ENCODE measurements at regions not wholly inside any gene's neighbourhood (a gene's known extent, or its start where the extent isn't known, plus 50 kb on each side); places are given as distances from the start of the nearest gene placed in this dataset.

DNA sequence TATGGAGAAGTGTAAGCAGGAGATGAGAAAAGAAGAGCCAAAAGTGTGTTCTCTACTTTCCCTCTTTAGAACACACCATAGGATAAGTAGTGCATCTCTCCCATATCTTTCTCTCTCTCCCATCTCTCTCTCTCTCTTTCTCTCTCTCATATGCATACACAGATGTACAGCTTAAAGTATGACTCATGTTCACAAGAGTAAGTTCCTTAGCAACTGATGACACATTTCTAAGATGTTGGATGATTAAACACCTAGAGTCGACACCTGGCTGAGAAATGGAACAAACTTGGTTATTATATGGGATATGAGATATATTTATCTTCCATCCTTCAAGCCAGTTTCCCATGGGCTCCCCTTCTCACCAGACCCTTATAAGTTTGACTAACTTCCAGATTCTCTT lies 113.5 kb downstream of the TMEM132E start:
- DNase-seq, result no peak

All from NCI-H345 (cell line).